ENCODE measurements at regions not wholly inside any gene's neighbourhood (a gene's known extent, or its start where the extent isn't known, plus 50 kb on each side); places are given as distances from the start of the nearest gene placed in this dataset.

GRCh38 chr15:95608371-95608770 lies 722.1 kb upstream of the NR2F2 start:
- CTCF ChIA-PET: no interaction called here
- no peak for TF ChIP-seq SMAD4 (CRISPR knock-in tag; IDR thresholded peaks at IDR 0.05)
- no peak for TF ChIP-seq ZNF232 (CRISPR knock-in tag; IDR thresholded peaks at IDR 0.05)
- H3K4me1 Mint-ChIP-seq: peaks cover 6% of the 10 kb centered on the region

GRCh38 chr15:95609096-95609495 lies 721.4 kb upstream of the NR2F2 start:
- Mint-ChIP-seq H3K9me3 (no peaks in the 10 kb centered on the region), H3K27me3 (ENCODE audit: low read depth) (no peaks in the 10 kb centered on the region), H3K27ac (no peak overlapping the region), H3K4me3 (no peak overlapping the region), H3K36me3 (no peaks in the 10 kb centered on the region), H3K4me1 (peaks cover 2% of the 10 kb centered on the region)
- ChIA-PET POLR2A (no interaction called here), CTCF (no interaction called here)
- no peak for DNase-seq (ENCODE audit: low spot score)
- ATAC-seq: no peak
- TF ChIP-seq ZSCAN18 (CRISPR knock-in tag; IDR thresholded peaks at IDR 0.05) (no peak), CREB1 (CRISPR knock-in tag; IDR thresholded peaks at IDR 0.05) (no peak), NFYB (CRISPR knock-in tag; conservative IDR thresholded peaks at IDR 0.05; ENCODE audit: low read depth) (no peak), ZNF263 (CRISPR knock-in tag; IDR thresholded peaks at IDR 0.05; ENCODE audit: low read depth) (no peak), JUN (CRISPR knock-in tag; IDR thresholded peaks at IDR 0.05) (no peak), ZNF671 (CRISPR knock-in tag; IDR thresholded peaks at IDR 0.05) (no peak), TCF7 (CRISPR knock-in tag; IDR thresholded peaks at IDR 0.05; ENCODE audit: low read depth) (no peak), NR1H2 (CRISPR knock-in tag; IDR thresholded peaks at IDR 0.05) (no peak), ZBTB21 (CRISPR knock-in tag; IDR thresholded peaks at IDR 0.05; ENCODE audit: borderline replicate concordance) (no peak), ZNF532 (CRISPR knock-in tag; IDR thresholded peaks at IDR 0.05; ENCODE audit: borderline replicate concordance) (no peak), EMX1 (CRISPR knock-in tag; IDR thresholded peaks at IDR 0.05) (no peak), ZNF396 (CRISPR knock-in tag; IDR thresholded peaks at IDR 0.05; ENCODE audit: borderline replicate concordance) (no peak), MXD4 (CRISPR knock-in tag; IDR thresholded peaks at IDR 0.05; ENCODE audit: borderline replicate concordance) (no peak), ZNF512 (CRISPR knock-in tag; IDR thresholded peaks at IDR 0.05; ENCODE audit: borderline replicate concordance) (no peak)

More at GRCh38 chr15:95608371-95608770, 722.1 kb upstream of the NR2F2 start:
- H3K27ac Mint-ChIP-seq: no peak overlapping the region
- H3K36me3 Mint-ChIP-seq: no peaks in the 10 kb centered on the region
- no peaks in the 10 kb centered on the region for H3K27me3 Mint-ChIP-seq (ENCODE audit: low read depth)
- ATAC-seq: no peak
- no peak for DNase-seq (ENCODE audit: low spot score)
- POLR2A ChIA-PET: no interaction called here
- no peaks in the 10 kb centered on the region for H3K9me3 Mint-ChIP-seq
- no peak overlapping the region for H3K4me3 Mint-ChIP-seq

GRCh38 chr15:95610945-95611344 lies 719.6 kb upstream of the NR2F2 start:
- no peaks in the 10 kb centered on the region for H3K4me1 Mint-ChIP-seq
- ATAC-seq: no peak
- POLR2A ChIA-PET: no interaction called here
- CTCF ChIA-PET: no interaction called here
- DNase-seq (ENCODE audit: low spot score): no peak
- no peak overlapping the region for H3K27ac Mint-ChIP-seq
- H3K27me3 Mint-ChIP-seq (ENCODE audit: low read depth): no peaks in the 10 kb centered on the region
- no peaks in the 10 kb centered on the region for H3K36me3 Mint-ChIP-seq
- H3K9me3 Mint-ChIP-seq: no peaks in the 10 kb centered on the region
- H3K4me3 Mint-ChIP-seq: no peak overlapping the region
- no peak for TF ChIP-seq SMAD4 (CRISPR knock-in tag; IDR thresholded peaks at IDR 0.05)
- TF ChIP-seq TEAD4 (CRISPR knock-in tag; IDR thresholded peaks at IDR 0.05): no peak
- TF ChIP-seq SMAD3 (CRISPR knock-in tag; IDR thresholded peaks at IDR 0.05; ENCODE audit: borderline replicate concordance): no peak
- no peak for TF ChIP-seq EMX1 (CRISPR knock-in tag; IDR thresholded peaks at IDR 0.05)
- no peak for TF ChIP-seq ZNF121 (CRISPR knock-in tag; IDR thresholded peaks at IDR 0.05)
- TF ChIP-seq ZNF532 (CRISPR knock-in tag; IDR thresholded peaks at IDR 0.05; ENCODE audit: borderline replicate concordance): no peak
- TF ChIP-seq HMGXB4 (CRISPR knock-in tag; IDR thresholded peaks at IDR 0.05): no peak
